ENCODE measurements at regions not wholly inside any gene's neighbourhood (a gene's known extent, or its start where the extent isn't known, plus 50 kb on each side); places are given as distances from the start of the nearest gene placed in this dataset.

GRCh38 chr4:85170241-85170640, 203.8 kb upstream of the WDFY3 start:
- TF ChIP-seq CTCF (IDR thresholded peaks at IDR 0.05; ENCODE audit: insufficient read depth, low read depth, low read length) (no peak), EZH2 (IDR thresholded peaks at IDR 0.05; ENCODE audit: insufficient read depth, low read length) (no peak)
